RPMI7951 (cell line): ENCODE measurements at regions not wholly inside any gene's neighbourhood (a gene's known extent, or its start where the extent isn't known, plus 50 kb on each side); places are given as distances from the start of the nearest gene placed in this dataset.

Experiments used
- DNase-seq: peaks from one replicate; pipeline ENCODE4 v3.0.0-alpha.2; 2012; ENCODE audit warnings: low read depth

GRCh38 chr16:54412777-54413455 lies 126.3 kb upstream of the IRX3 start:
- DNase-seq, result no peak

GRCh38 chr16:54412037-54412436 lies 125.5 kb upstream of the IRX3 start:
- DNase-seq, result no peak

GRCh38 chr16:54411544-54411943 lies 125.0 kb upstream of the IRX3 start:
- DNase-seq, result no peak

GRCh38 chr16:54409982-54410381 lies 123.4 kb upstream of the IRX3 start:
- no peak for DNase-seq

- peak; percentile 55 for DNase-seq
These were observed 121.0 kb upstream of the IRX3 start for GRCh38 chr16:54407596-54407995.

- no peak for DNase-seq
These were observed 118.9 kb upstream of the IRX3 start for GRCh38 chr16:54405478-54405877.

- no peak for DNase-seq
These were observed 117.0 kb upstream of the IRX3 start for GRCh38 chr16:54403580-54403979.

- no peak for DNase-seq
These were observed 116.3 kb upstream of the IRX3 start for GRCh38 chr16:54402873-54403272.

GRCh38 chr16:54402270-54402669 lies 115.7 kb upstream of the IRX3 start:
- peak; percentile 91 for DNase-seq

- no peak for DNase-seq
These were observed 113.7 kb upstream of the IRX3 start for GRCh38 chr16:54400261-54400660.

- peak; percentile 72 for DNase-seq
These were observed 112.4 kb upstream of the IRX3 start for GRCh38 chr16:54398986-54399385.

GRCh38 chr16:54397838-54398237 lies 111.3 kb upstream of the IRX3 start:
- DNase-seq, result no peak

GRCh38 chr16:54397190-54397835 lies 110.7 kb upstream of the IRX3 start:
- peak; percentile 73 for DNase-seq

- no peak for DNase-seq
These were observed 103.4 kb upstream of the IRX3 start for GRCh38 chr16:54389836-54390494.

- no peak for DNase-seq
These were observed 98.6 kb upstream of the IRX3 start for GRCh38 chr16:54385141-54385540.

GRCh38 chr16:54381601-54382313 lies 95.2 kb upstream of the IRX3 start:
- no peak for DNase-seq

GRCh38 chr16:54375071-54375470 lies 88.5 kb upstream of the IRX3 start:
- no peak for DNase-seq

GRCh38 chr16:54373534-54374520 lies 87.2 kb upstream of the IRX3 start:
- DNase-seq, result peak; percentile 98

GRCh38 chr16:54370278-54371040 lies 83.9 kb upstream of the IRX3 start:
- no peak for DNase-seq

GRCh38 chr16:54369861-54370260 lies 83.3 kb upstream of the IRX3 start:
- no peak for DNase-seq
